ENCODE measurements at regions not wholly inside any gene's neighbourhood (a gene's known extent, or its start where the extent isn't known, plus 50 kb on each side); places are given as distances from the start of the nearest gene placed in this dataset.

DNA sequence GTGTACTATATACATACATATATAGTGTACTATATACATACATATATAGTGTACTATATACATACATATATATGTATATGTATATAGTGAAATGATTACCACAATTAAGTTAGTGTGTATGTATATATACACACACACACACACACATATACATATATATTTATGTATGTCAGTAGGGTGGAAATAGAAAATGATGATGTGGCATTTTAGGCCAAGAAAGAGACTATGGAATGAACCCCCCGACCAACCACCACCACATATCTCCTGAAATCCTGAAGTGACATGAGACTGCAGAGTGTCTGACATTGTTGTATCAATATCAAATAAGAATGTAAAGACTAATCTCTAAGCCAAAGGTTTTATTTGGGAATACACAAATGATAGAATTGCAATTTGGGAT lies 107.6 kb downstream of the RFC3 start (continued):
- TF ChIP-seq, protein P1, sequence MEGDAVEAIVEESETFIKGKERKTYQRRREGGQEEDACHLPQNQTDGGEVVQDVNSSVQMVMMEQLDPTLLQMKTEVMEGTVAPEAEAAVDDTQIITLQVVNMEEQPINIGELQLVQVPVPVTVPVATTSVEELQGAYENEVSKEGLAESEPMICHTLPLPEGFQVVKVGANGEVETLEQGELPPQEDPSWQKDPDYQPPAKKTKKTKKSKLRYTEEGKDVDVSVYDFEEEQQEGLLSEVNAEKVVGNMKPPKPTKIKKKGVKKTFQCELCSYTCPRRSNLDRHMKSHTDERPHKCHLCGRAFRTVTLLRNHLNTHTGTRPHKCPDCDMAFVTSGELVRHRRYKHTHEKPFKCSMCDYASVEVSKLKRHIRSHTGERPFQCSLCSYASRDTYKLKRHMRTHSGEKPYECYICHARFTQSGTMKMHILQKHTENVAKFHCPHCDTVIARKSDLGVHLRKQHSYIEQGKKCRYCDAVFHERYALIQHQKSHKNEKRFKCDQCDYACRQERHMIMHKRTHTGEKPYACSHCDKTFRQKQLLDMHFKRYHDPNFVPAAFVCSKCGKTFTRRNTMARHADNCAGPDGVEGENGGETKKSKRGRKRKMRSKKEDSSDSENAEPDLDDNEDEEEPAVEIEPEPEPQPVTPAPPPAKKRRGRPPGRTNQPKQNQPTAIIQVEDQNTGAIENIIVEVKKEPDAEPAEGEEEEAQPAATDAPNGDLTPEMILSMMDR (IDR thresholded peaks at IDR 0.05 in 2 of 3, conservative IDR thresholded peaks at IDR 0.05 in 1 of 3; ENCODE audit: borderline replicate concordance in 1 of 3, insufficient read depth in 1 of 3, low read depth in 2 of 3, low read length in 2 of 3), result no peak
- TF ChIP-seq EGR1 (IDR thresholded peaks at IDR 0.05; ENCODE audit: low read depth), result no peak
- no peak for TF ChIP-seq RAD21 (IDR thresholded peaks at IDR 0.05; ENCODE audit: low read depth)
- no peak for TF ChIP-seq POLR2A (IDR thresholded peaks at IDR 0.05; ENCODE audit: borderline replicate concordance, extremely low read depth, insufficient read depth, insufficient read length)

DNA sequence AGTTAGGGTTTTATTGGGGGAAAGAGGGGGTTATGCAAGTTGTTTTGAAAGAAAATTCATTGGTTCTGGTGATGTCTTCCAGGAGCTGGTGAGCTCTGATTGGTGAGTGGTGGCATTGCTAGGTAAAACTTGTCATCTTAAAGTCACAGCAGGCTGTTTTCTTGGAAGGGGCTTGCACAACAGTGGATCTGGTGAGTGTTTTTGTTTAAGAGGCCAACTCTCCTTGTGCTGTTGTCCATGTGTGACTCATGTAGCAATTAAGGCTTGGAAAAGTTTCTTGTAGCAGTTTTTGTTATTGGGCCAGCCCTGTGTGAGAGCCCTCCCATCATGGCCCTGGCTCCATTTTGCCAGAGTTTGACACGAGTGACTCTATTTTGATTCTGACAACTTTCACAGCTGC lies 109.4 kb downstream of the RFC3 start:
- ATAC-seq, result 0 out of 2 replicates have a peak, but pooled peaks have one; percentile 17
- intact Hi-C loops (cut with micrococcal nuclease), result no loop called here

More for the DNA sequence above, 109.4 kb downstream of the RFC3 start:
- H3K9ac ChIP-seq (ENCODE audit: low read length), result no peak overlapping the region
- H3K4me2 ChIP-seq (ENCODE audit: low read length), result 0 out of 2 replicates have a peak overlapping the region, but pooled peaks have one; percentile 19
- BruUV-seq (replicated peaks), result no TSS peak
- no peak for DNase-seq (ENCODE audit: low read depth, low spot score)
- H3K9me3 ChIP-seq (ENCODE audit: control insufficient read depth in 1 of 2, insufficient read depth in 1 of 2, low read depth in 1 of 2, low read length in 2 of 2), result no peaks in the 10 kb centered on the region
- no peaks in the 10 kb centered on the region for H3K9me2 ChIP-seq (ENCODE audit: insufficient read depth)
- ChIA-PET POLR2A (no interaction called here), CTCF (interaction anchor here (0.7 kb wide), 1 partner anchor 130 kb away, joined by 4 read pairs; no protein-coding TSS in a partner anchor), RAD21 (ENCODE audit: low non-redundant PET in 1 of 2, low total read pairs in 2 of 2, uncharacterized antibody in 2 of 2, unreplicated experiment in 2 of 2) (no interaction called here)
- no peak overlapping the region for H3K4me3 ChIP-seq (replicated peaks in 1 of 2; ENCODE audit: low read depth in 1 of 2, low read length in 2 of 2)
- H3K79me2 ChIP-seq (ENCODE audit: insufficient read depth, low read length), result no peaks in the 10 kb centered on the region
- no peaks in the 10 kb centered on the region for H3K27me3 ChIP-seq (ENCODE audit: insufficient read depth, low read length)
- peaks cover 0 to 5% of the 10 kb centered on the region in 2 experiments; a peak in 1 of 4 replicates for H3K4me1 ChIP-seq (ENCODE audit: control insufficient read depth in 1 of 2, insufficient read depth in 2 of 2, low read length in 2 of 2)
- H4K20me1 ChIP-seq (ENCODE audit: insufficient read depth), result no peaks in the 10 kb centered on the region
- H3K27ac ChIP-seq (ENCODE audit: low read depth, low read length), result no peak overlapping the region
- no peak overlapping the region for H2AFZ ChIP-seq (ENCODE audit: low read depth, low read length, poor library complexity, severe bottlenecking)
- TF ChIP-seq, protein P1 (IDR thresholded peaks at IDR 0.05 in 2 of 3, conservative IDR thresholded peaks at IDR 0.05 in 1 of 3; ENCODE audit: borderline replicate concordance in 1 of 3, insufficient read depth in 1 of 3, low read depth in 2 of 3, low read length in 2 of 3), result no peak
- no peaks in the 10 kb centered on the region for H3K36me3 ChIP-seq (ENCODE audit: control insufficient read depth in 1 of 2, insufficient read depth in 2 of 2, low read length in 2 of 2)
